ENCODE measurements at regions not wholly inside any gene's neighbourhood (a gene's known extent, or its start where the extent isn't known, plus 50 kb on each side); places are given as distances from the start of the nearest gene placed in this dataset.
A peak's percentile ranks its signal among the peaks of the same experiment; 100 is the strongest.

DNA sequence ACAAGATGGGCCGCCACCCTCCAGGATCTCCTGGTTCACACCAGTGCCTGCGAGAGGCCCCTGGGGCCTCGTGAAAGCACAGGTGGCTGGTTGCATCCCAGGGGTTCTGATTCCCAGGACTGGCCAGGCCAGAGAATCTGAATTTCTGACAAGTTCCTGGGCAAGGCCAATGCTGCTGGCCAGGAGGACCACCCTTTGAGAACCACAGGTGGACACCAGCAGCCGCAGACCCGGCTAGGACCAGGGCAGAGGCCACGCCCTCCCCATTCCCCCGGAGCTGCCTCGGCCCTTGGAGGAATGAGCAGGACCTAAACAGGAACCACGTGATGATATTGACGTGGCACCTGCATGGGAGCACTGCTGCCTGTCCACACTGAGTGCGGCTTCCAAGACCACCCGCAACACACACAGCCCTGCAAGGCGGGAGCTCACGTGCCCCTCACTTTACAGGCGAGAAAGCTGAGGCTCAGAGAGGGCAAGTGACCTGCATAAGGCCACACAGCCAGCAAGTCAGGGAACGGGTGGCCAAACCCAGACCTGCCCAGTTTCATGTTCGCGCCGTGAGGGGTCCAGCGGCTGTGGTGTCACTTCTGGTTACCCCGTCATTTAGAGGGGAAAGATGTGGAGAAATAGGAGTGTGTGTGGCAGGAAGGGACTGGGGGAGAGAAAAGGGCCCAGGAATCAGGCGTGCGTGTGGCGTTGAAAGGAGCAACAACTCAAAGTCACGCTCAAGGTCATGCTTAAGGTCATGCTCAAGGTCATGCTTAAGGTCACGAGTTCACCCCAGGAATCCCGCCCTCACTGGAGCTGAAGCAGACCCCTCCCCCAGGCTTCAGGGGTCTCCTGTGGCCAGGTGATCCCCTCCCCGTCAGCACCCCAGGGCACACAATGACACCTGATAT, 105.9 kb upstream of the IER5L start:
- no peak for DNase-seq (ENCODE audit: low read depth)

GRCh38 chr9:129283291-129283691, 105.2 kb upstream of the IER5L start:
- in situ Hi-C loops (cut with HindIII; ENCODE audit: low pct_unique_long_range_greater_than_20kb, low sequenced_read_pairs), result no loop called here
- no peak for DNase-seq (ENCODE audit: low read depth)

More for the DNA sequence above, 105.9 kb upstream of the IER5L start:
- in situ Hi-C loops (cut with HindIII; ENCODE audit: low pct_unique_long_range_greater_than_20kb, low sequenced_read_pairs), result no loop called here

GRCh38 chr9:129282731-129283211, 104.7 kb upstream of the IER5L start:
- in situ Hi-C loops (cut with HindIII; ENCODE audit: low pct_unique_long_range_greater_than_20kb, low sequenced_read_pairs), result no loop called here
- no peak for DNase-seq (ENCODE audit: low read depth)

DNA sequence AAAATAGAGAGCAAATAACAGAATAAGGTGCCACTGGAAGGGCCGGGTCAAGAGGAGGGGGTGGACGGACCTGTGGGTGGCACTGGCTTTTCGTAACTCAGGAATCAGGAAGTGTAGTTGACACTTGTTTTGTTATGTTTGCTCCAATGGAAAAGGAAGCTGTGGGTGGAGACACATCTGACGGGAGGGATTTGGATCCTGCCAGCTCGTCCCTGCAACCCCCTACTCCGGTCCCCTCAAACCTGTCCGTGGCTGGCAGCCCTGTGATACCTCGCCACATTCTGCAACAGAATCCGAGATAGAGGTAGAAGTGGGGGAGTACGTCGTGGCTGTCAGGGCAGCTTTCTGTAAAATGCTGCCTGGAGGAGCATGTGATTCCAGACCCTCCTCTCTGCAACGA, 104.2 kb upstream of the IER5L start:
- in situ Hi-C loops (cut with HindIII; ENCODE audit: low pct_unique_long_range_greater_than_20kb, low sequenced_read_pairs), result no loop called here

GRCh38 chr9:129281506-129282145, 103.6 kb upstream of the IER5L start:
- in situ Hi-C loops (cut with HindIII; ENCODE audit: low pct_unique_long_range_greater_than_20kb, low sequenced_read_pairs), result no loop called here
- DNase-seq (ENCODE audit: low read depth), result no peak

More for the DNA sequence above, 104.2 kb upstream of the IER5L start:
- DNase-seq (ENCODE audit: low read depth), result no peak

GRCh38 chr9:129280623-129281271, 102.7 kb upstream of the IER5L start:
- in situ Hi-C loops (cut with HindIII; ENCODE audit: low pct_unique_long_range_greater_than_20kb, low sequenced_read_pairs), result no loop called here
- DNase-seq (ENCODE audit: low read depth), result no peak

DNA sequence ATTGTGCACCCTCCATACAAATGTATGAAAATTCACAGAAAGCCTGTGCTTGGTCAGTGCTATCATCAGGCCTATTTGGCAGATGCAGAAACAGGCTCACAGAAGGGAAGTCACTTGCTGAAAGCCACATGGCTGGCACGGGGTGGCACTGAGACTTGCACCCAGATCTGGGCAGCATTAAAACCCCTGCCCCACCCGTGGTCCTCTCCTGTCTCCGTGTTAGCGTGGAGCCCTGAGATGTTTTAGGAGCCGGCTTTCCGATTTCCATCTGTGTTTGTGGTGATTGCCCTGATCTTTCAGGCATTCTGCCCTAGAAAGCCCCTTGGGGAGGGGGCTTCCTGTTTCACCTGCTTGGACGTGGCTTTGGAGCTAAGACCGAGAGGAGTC, 102.2 kb upstream of the IER5L start:
- no peak for DNase-seq (ENCODE audit: low read depth)
- in situ Hi-C loops (cut with HindIII; ENCODE audit: low pct_unique_long_range_greater_than_20kb, low sequenced_read_pairs), result no loop called here

DNA sequence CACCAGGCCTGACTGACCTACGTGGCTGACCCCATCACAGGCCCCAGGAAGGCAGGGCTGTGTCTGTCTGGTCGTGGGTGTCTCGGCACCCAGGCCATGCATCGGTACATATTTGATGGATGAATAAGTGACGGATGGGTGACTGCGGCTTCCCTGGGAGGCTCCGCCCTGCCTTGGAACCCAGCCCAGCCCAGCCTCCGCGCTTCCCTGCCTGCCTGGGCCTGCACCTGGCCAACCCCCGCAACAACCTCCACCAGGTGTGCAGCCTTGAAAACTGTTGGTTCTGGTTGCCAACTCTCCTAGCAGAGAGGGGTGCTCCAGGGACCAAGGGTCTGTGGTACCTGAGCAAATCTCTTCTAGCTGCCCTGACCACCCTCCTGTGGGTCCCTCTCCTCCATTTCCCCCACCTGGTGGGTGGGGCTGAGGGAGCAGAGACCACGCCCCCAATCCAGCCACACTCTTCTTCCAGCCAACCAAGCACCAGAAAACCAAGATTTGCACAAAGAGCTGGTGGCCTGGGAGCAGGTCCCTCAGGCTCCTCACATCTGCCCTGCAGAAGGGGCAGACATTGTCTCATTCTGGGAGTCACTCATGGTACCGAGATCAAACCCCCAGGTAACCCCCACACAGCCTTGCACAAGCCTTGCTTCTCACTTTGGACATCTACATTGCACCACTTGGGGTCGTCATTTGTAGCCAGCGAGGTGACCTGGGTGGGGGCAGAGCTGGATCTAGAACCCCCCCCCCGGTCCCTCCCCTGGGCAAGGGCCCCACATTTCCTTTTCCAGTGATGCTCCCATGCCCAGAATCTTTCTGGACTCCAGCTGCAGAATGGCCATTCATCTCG, 100.6 kb upstream of the IER5L start:
- DNase-seq (ENCODE audit: low read depth), result peak; percentile 65
- in situ Hi-C loops (cut with HindIII; ENCODE audit: low pct_unique_long_range_greater_than_20kb, low sequenced_read_pairs), result no loop called here

DNA sequence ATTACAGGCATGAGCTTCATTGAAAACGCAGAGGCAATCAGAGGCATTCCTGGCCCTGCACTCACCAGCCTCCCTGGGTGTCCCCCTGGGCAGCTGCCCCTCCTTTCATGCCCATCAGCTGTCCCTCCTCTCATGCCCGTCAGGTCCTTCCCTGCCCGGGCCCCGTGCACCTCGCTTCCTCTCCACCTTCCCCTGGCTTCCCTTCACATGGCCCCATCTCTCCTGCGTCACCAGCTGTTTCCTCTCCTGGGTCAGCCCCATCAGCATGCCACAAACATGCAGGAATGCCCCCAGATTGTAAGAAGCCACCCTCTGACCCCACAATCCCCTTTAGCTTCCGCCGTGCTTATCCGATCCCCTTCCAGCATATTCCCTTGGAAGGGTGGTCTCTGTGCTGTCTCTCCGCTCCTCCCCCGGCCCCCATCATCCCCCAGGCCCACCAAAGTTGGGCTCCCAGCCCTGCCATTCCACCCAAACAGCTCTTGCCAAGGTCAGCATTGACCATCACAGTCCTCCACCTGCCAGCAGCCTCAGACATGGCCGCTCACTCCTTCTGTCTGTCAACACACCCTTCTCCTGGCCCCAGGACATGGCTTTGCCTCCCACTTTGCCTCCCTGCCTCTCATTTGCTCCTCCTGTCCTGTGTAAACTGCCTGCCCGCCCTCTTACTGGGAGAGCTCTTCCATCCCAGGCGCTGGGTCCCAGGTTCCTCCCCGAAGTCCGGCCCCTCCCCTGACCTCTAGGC, 98.6 kb upstream of the IER5L start:
- in situ Hi-C loops (cut with HindIII; ENCODE audit: low pct_unique_long_range_greater_than_20kb, low sequenced_read_pairs), result no loop called here
- no peak for DNase-seq (ENCODE audit: low read depth)

DNA sequence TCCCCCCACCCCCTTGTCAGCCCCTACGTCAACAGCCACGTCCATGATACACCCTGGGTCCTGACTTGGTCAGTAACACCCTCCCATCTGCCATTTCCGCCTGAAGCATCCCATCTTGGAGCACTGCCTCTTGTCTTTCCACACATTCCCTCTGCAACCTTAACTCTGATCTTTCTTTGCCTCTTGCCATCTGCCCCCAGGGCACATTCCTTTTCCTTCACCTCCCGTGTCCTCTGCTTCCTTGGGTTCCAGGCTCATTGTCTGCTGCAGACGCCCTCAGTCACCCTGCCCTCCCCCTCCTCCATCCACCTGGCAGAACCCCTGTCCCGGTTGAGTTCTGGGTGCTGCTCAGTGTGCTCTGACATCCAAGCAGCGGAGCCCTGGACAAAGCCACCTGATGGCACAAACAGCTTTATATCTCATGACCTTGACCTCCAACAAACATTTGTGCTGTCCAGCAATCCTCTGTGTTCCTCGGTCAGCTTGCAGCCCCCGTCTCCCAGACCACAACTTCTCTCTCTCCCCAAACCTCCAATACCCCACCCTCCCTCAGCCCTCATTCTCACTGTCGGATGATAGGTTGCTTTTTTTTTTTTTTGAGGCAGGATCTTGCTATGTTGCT, 97.7 kb upstream of the IER5L start:
- DNase-seq (ENCODE audit: low read depth), result no peak
- in situ Hi-C loops (cut with HindIII; ENCODE audit: low pct_unique_long_range_greater_than_20kb, low sequenced_read_pairs), result no loop called here

- no peak for DNase-seq (ENCODE audit: low read depth)
- in situ Hi-C loops (cut with HindIII; ENCODE audit: low pct_unique_long_range_greater_than_20kb, low sequenced_read_pairs), result no loop called here
Measured at GRCh38 chr9:129273941-129274684, 96.1 kb upstream of the IER5L start.

- DNase-seq (ENCODE audit: low read depth), result no peak
- in situ Hi-C loops (cut with HindIII; ENCODE audit: low pct_unique_long_range_greater_than_20kb, low sequenced_read_pairs), result no loop called here
Measured at GRCh38 chr9:129273136-129273895, 95.3 kb upstream of the IER5L start.

GRCh38 chr9:129272348-129273025, 94.4 kb upstream of the IER5L start:
- DNase-seq (ENCODE audit: low read depth), result no peak
- in situ Hi-C loops (cut with HindIII; ENCODE audit: low pct_unique_long_range_greater_than_20kb, low sequenced_read_pairs), result no loop called here

DNA sequence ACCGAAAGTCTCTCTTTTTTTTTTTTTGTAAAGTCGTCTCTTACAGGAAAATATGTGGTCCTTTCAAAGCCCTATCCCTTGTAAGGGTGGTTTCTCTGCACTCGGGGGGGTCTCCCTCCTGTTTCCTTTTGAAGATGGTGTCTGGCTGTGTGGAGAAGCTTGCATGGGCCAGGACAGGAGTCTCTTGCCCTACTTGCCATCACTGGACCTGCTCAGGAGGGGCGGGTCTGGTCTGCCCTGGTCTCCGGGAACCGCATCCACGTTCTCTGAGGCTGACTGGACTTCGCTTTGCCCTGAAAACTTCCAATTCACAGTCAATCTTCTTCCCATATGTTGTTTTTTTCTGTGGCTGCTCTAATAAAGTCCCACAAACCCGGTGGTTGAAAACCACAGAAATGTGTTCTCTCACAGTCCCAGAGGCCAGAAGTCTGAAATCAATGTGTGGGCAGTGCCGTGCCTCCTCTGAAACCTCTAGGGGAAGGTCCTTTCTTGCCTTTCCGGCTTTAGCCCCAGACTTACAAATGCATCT, 92.9 kb upstream of the IER5L start:
- no peak for DNase-seq (ENCODE audit: low read depth)
- in situ Hi-C loops (cut with HindIII; ENCODE audit: low pct_unique_long_range_greater_than_20kb, low sequenced_read_pairs), result no loop called here

DNA sequence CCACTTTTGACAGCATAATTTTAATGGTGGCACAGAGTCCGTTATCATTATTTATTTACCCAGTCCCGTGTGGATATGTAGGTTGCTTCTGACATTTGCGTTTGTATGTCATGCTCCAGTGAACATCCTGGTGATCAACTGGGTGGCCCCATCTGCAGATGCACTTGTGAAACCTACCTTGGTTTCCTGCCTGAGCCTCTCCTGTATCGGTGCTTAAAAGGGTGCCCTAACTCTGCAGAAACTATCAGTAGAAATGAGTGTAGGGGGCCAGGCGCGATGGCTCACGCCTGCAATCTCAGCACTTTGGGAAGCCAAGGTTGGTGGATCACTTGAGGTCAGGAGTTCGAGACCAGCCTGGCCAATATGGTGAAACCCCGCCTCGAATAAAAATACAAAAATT, 92.1 kb upstream of the IER5L start:
- in situ Hi-C loops (cut with HindIII; ENCODE audit: low pct_unique_long_range_greater_than_20kb, low sequenced_read_pairs), result no loop called here
- DNase-seq (ENCODE audit: low read depth), result no peak

All from Caki2 (cell line).